ENCODE measurements at regions not wholly inside any gene's neighbourhood (a gene's known extent, or its start where the extent isn't known, plus 50 kb on each side); places are given as distances from the start of the nearest gene placed in this dataset.

DNA sequence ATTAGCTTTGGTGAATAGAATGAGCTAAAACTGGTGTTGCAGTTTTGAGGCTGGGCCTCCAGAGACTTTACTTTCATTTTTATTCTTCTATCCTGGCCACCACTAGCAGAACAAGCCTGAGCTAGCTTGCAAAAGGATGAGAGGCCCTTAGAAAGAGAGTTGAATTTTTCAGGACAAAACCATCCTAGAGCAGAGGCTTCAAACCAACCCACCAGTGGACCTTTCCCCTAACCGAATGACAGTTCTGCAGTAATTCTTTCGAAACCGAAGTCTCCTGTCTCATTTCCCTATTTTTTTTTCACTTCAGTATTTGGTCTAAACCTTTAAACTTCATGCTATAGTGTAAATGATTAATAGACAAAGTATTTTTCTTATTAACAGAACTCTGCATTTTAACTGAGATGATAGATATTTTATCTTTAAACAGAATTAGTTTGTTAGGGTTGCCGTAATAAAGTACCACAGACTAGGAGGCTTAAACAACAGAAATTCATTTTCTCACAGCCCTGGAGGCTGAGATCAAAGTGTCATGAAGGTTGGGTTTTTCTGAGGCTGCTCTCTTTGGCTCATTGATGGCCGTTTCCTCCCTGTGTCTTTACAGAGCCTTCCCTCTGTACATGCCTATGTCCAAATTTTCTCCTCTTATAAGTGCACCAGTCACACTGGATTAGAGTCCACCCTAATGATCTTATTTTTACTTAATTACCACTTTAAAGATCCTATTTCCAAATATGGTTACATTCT lies 80.6 kb upstream of the PAK5 start:
- DNase-seq (ENCODE audit: low spot score) = no peak

DNA sequence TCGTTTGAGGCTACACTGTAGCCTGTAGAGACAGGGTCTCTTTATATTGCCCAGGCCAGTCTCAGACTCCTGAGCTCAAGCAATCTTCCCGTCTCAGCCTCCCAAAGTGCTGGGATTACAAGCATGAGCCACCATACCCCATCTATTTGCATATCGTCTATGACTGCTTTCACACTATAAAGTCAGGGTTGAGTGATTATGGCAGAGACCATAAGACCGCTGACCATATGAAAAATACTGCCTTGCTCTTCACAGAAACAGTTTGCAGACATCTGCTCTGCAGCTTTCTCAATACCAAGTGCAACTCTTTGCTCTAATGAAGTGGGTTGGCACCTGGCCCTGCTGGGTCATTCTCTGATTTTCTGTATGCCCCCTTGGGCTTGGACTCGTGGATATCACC lies 79.5 kb upstream of the PAK5 start:
- DNase-seq (ENCODE audit: low spot score) = no peak

DNA sequence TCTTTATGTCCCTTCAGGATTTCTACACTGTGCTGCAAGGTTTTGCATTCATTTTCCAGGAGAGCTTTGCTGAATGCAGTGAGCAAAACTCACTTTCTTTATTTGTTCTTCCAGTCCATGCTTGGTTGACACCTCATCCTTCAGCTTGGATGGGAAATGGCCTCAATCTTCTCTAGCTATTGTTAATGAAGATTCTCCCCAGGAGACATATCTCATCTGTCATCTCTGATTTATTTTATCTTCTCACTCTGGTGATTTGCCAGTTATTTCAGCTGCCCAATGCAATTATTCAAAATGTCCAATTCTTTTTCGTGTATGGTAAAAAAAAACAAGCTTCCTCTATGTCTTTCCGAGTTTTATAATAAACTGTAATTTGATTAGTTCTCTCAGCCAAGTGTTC lies 77.9 kb upstream of the PAK5 start:
- DNase-seq (ENCODE audit: low spot score) = no peak

DNA sequence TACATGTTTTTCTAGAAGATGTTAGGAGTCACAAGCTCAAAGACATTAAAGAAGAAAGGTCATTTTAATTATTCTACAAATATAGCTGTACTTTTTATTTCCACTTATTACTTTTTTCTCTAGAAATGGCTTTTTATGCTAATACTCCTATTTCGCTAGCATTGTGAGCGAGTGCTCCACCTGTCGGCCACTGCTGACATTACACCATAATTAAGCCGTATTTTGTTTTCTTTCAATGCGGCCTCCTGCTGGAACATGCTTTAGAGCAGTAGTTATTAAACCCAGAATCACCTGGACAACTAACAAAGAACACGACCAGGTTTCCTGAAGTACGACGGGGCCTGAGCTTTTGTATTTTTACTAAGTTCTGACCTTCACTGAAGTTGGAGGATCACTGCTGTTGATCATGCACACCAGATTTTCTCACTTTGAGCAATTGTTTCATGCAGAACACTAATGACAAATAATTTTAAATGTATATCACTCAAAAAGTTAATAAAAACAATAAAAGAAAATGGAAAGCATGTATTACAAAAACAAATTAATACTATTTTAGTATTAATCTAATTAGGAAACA lies 74.1 kb upstream of the PAK5 start:
- peak; percentile 47 for DNase-seq (ENCODE audit: low spot score)

DNA sequence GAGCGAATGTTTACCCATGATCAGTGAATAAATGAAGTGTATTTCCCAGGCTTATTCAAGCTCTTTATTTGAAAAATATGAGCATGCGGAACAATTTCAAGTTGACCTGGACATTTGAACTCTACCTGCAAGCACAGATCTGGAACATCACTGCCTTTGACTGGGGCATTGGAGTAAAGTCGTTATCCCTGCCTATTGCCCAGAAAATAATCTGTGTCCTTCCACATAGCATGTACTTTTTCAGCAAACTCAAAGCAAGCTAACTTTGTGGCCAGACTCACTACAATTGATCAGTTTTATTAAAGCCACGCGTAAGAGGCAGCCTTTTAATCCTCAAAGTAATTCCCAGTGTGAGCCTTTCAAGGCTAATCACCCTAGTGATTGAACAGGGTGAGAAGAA lies 73.4 kb upstream of the PAK5 start:
- no peak for DNase-seq (ENCODE audit: low spot score)

DNA sequence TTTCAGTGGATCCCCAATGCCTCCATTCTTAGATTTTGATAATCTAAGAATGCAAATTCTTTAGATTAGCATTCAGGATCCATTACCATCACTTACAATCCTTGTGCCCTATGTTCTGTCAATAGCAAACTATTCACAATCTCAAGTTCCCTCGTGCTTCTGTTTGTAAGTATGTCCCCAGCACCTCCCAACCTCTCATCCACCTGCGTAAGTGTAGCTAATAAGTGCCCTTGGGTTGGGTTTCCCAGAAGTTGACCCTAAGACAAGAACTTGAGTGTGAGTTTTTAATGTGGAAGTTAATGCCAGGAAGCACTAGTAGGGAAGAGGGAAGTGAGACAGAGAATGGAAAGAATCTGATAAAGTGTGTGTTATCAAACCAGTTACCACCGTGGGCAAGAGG lies 72.6 kb upstream of the PAK5 start:
- no peak for DNase-seq (ENCODE audit: low spot score)

DNA sequence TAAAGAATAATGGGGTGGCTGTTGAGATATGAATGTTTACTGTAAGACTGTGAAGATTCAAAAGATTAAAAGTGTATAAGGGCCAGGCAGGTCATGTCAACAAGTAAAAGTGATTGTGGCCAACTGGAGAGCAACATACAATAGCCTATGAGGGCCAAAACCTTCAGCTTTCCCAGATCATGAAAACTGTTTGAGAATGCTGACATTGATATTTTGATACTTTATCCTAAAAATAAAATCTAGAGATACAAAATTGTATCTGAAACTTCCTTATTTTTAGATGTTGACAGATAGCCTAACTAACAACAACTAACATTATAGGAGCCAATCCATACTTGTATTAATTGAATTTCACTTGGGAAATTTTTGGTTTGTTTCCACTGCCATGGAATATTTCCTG lies 70.3 kb upstream of the PAK5 start:
- no peak for DNase-seq (ENCODE audit: low spot score)

DNA sequence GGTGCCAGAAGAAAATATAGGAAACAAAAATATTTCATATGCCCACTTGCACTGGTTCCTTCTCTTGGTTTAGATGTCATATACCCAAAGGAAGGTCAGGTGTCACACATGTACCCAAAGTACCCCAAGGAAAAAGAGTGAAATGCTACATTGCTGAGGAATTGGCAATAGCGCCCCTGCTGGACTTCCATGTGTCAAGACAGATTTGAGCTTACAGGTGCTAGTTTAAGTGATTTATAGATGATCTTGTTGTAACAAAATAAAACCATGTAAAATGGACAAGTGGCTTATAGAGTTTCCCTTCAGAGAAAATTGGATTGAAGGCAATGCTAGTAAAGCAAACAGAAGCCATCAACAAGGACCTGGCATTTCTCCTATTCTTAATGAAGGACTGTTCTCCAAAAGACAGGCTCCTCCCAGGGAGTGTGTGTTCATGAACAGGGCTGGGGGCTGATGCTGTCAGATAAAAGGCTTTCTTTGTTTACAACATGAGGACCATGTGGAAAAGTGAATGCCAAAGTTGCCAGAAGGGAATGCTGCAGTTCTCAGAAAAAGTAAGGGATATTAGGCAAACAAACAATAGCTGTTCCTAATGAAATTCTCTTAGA lies 64.3 kb upstream of the PAK5 start:
- peak; percentile 42 for DNase-seq (ENCODE audit: low spot score)

DNA sequence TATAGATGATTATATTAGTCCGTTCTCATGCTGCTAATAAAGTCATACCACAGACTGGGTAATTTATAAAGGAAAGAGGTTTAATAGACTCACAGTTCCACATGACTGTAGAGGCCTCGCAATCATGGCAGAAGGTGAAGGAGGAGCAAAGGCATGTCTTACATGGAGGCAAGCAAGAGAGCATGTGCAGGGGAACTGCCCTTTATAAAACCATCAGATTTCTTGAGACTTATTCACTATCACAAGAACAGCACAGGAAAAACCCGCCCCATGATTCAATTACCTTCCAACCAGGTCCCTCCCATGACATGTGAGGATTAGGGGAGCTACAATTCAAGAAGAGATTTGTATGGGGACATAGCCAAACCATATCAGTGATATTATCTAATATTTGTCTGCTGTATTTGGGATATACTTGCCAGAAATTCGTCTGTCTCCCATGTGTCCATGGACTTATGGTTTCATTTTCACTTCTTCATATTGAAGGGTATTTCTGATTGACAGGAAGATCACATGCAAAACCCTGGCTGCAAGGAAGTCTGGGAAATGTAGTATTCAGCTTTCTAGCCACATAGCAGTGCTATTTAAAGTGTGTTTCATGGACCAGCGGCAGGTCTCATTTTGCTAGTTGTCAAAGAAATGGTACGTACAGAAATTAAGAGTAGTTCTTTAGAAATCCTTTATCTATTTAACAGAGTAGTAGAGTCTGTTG lies 50.5 kb upstream of the PAK5 start:
- no peak for DNase-seq (ENCODE audit: low spot score)

Data from iPS-NIHi11 (cell line).